ENCODE measurements at regions not wholly inside any gene's neighbourhood (a gene's known extent, or its start where the extent isn't known, plus 50 kb on each side); places are given as distances from the start of the nearest gene placed in this dataset.

GRCh38 chr1:166629946-166630345, 209.3 kb upstream of the POGK start:
- TF ChIP-seq GLIS3 (CRISPR knock-in tag; IDR thresholded peaks at IDR 0.05) = no peak
- TF ChIP-seq TSHZ2 (CRISPR knock-in tag; IDR thresholded peaks at IDR 0.05) = no peak
- TF ChIP-seq PATZ1 (CRISPR knock-in tag; IDR thresholded peaks at IDR 0.05; ENCODE audit: borderline replicate concordance) = no peak
- no peak for TF ChIP-seq POU6F1 (CRISPR knock-in tag; IDR thresholded peaks at IDR 0.05; ENCODE audit: borderline replicate concordance, low read depth)
- TF ChIP-seq ZFP30 (CRISPR knock-in tag; IDR thresholded peaks at IDR 0.05) = no peak
- TF ChIP-seq ZNF8 (CRISPR knock-in tag; IDR thresholded peaks at IDR 0.05) = no peak

Measured in SK-N-SH treated with all-trans-retinoic acid at 6 μM for 48 hours (cell line).